ENCODE measurements at regions not wholly inside any gene's neighbourhood (a gene's known extent, or its start where the extent isn't known, plus 50 kb on each side); places are given as distances from the start of the nearest gene placed in this dataset.

- no peak for DNase-seq (ENCODE audit: low read depth)
Measured at GRCh38 chr2:82317012-82317411, 2012.5 kb upstream of the LRRTM1 start.

- DNase-seq (ENCODE audit: low read depth): no peak
Measured at GRCh38 chr2:82316586-82316985, 2012.0 kb upstream of the LRRTM1 start.

- no peak for DNase-seq (ENCODE audit: low read depth)
Measured at GRCh38 chr2:82314836-82315472, 2010.4 kb upstream of the LRRTM1 start.

- DNase-seq (ENCODE audit: low read depth): no peak
Measured at GRCh38 chr2:82307511-82307910, 2003.0 kb upstream of the LRRTM1 start.

- DNase-seq (ENCODE audit: low read depth): no peak
Measured at GRCh38 chr2:82301506-82301905, 1997.0 kb upstream of the LRRTM1 start.

- DNase-seq (ENCODE audit: low read depth): no peak
Measured at GRCh38 chr2:82289446-82289845, 1984.9 kb upstream of the LRRTM1 start.

- no peak for DNase-seq (ENCODE audit: low read depth)
Measured at GRCh38 chr2:82283075-82283474, 1978.5 kb upstream of the LRRTM1 start.

GRCh38 chr2:82282111-82282882 lies 1977.7 kb upstream of the LRRTM1 start:
- no peak for DNase-seq (ENCODE audit: low read depth)

GRCh38 chr2:82279367-82279766 lies 1974.8 kb upstream of the LRRTM1 start:
- DNase-seq (ENCODE audit: low read depth): no peak

- no peak for DNase-seq (ENCODE audit: low read depth)
Measured at GRCh38 chr2:82278416-82278815, 1973.9 kb upstream of the LRRTM1 start.

GRCh38 chr2:82275599-82275998 lies 1971.0 kb upstream of the LRRTM1 start:
- no peak for DNase-seq (ENCODE audit: low read depth)

GRCh38 chr2:82268446-82268845 lies 1963.9 kb upstream of the LRRTM1 start:
- DNase-seq (ENCODE audit: low read depth): no peak

GRCh38 chr2:82260521-82260920 lies 1956.0 kb upstream of the LRRTM1 start:
- no peak for DNase-seq (ENCODE audit: low read depth)

- DNase-seq (ENCODE audit: low read depth): no peak
Measured at GRCh38 chr2:82259551-82259950, 1955.0 kb upstream of the LRRTM1 start.

- no peak for DNase-seq (ENCODE audit: low read depth)
Measured at GRCh38 chr2:82257796-82258555, 1953.4 kb upstream of the LRRTM1 start.

GRCh38 chr2:82256983-82257632 lies 1952.6 kb upstream of the LRRTM1 start:
- DNase-seq (ENCODE audit: low read depth): no peak

GRCh38 chr2:82256288-82256687 lies 1951.7 kb upstream of the LRRTM1 start:
- DNase-seq (ENCODE audit: low read depth): no peak

GRCh38 chr2:82254728-82255127 lies 1950.2 kb upstream of the LRRTM1 start:
- DNase-seq (ENCODE audit: low read depth): no peak

- DNase-seq (ENCODE audit: low read depth): no peak
Measured at GRCh38 chr2:82246220-82246775, 1941.7 kb upstream of the LRRTM1 start.

GRCh38 chr2:82239176-82239575 lies 1934.6 kb upstream of the LRRTM1 start:
- no peak for DNase-seq (ENCODE audit: low read depth)

- no peak for DNase-seq (ENCODE audit: low read depth)
Measured at GRCh38 chr2:82237994-82238662, 1933.6 kb upstream of the LRRTM1 start.
